NCI-H82 treated with DMSO at 0.1 percent for 48 hours (cell line): ENCODE measurements at regions not wholly inside any gene's neighbourhood (a gene's known extent, or its start where the extent isn't known, plus 50 kb on each side); places are given as distances from the start of the nearest gene placed in this dataset.

Source experiments
- DNase-seq: peaks from one replicate; lab custom pipeline; 2025; ENCODE audit not compliant: unreplicated experiment; lab: John Stamatoyannopoulos, UW

GRCh38 chr1:115577513-115577912, 64.3 kb upstream of the VANGL1 start:
- DNase-seq = no peak

- DNase-seq = no peak
Measured at GRCh38 chr1:115575661-115576060, 66.1 kb upstream of the VANGL1 start.

GRCh38 chr1:115572710-115573109, 69.1 kb upstream of the VANGL1 start:
- DNase-seq = no peak

- DNase-seq = no peak
Measured at GRCh38 chr1:115567431-115567830, 74.3 kb upstream of the VANGL1 start.

- no peak for DNase-seq
Measured at GRCh38 chr1:115565791-115566190, 76.0 kb upstream of the VANGL1 start.

- no peak for DNase-seq
Measured at GRCh38 chr1:115565353-115565752, 76.4 kb upstream of the VANGL1 start.

- no peak for DNase-seq
Measured at GRCh38 chr1:115564201-115564600, 77.6 kb upstream of the VANGL1 start.

GRCh38 chr1:115560027-115560426, 81.7 kb upstream of the VANGL1 start:
- no peak for DNase-seq

GRCh38 chr1:115558275-115558674, 83.5 kb upstream of the VANGL1 start:
- no peak for DNase-seq

GRCh38 chr1:115557715-115558114, 84.1 kb upstream of the VANGL1 start:
- DNase-seq = no peak

- DNase-seq = no peak
Measured at GRCh38 chr1:115556236-115556635, 85.5 kb upstream of the VANGL1 start.

- DNase-seq = no peak
Measured at GRCh38 chr1:115555446-115555845, 86.3 kb upstream of the VANGL1 start.

- no peak for DNase-seq
Measured at GRCh38 chr1:115547696-115548095, 94.1 kb upstream of the VANGL1 start.

- DNase-seq = no peak
Measured at GRCh38 chr1:115546846-115547245, 94.9 kb upstream of the VANGL1 start.

GRCh38 chr1:115545791-115546733, 95.7 kb upstream of the VANGL1 start:
- no peak for DNase-seq

GRCh38 chr1:115545096-115545720, 96.6 kb upstream of the VANGL1 start:
- DNase-seq = no peak

- DNase-seq = no peak
Measured at GRCh38 chr1:115544131-115544530, 97.6 kb upstream of the VANGL1 start.

GRCh38 chr1:115543247-115543646, 98.5 kb upstream of the VANGL1 start:
- DNase-seq = no peak

GRCh38 chr1:115539736-115540135, 102.0 kb upstream of the VANGL1 start:
- no peak for DNase-seq

- DNase-seq = no peak
Measured at GRCh38 chr1:115539061-115539460, 102.7 kb upstream of the VANGL1 start.

GRCh38 chr1:115538579-115538978, 103.2 kb upstream of the VANGL1 start:
- DNase-seq = no peak

GRCh38 chr1:115537415-115537814, 104.4 kb upstream of the VANGL1 start:
- DNase-seq = no peak
